Gastroesophageal sphincter (tissue), 4 donors: ENCODE measurements at regions not wholly inside any gene's neighbourhood (a gene's known extent, or its start where the extent isn't known, plus 50 kb on each side); places are given as distances from the start of the nearest gene placed in this dataset.

Experiments
- ATAC-seq: fragments of 150-250 bp; one replicate; pipeline ENCODE4 v1.9.1; 2016; ENCODE audit warnings: mild to moderate bottlenecking, moderate library complexity
- H3K27ac ChIP-seq, 4 donors: fragments of 200-600 bp; sonication (generic) in 3 of 4; 1 replicate in 3 of 4; 2 replicates in 1 of 4; pipeline ENCODE4 v1.5.1; 2016 to 2019
- H3K27me3 ChIP-seq: fragments of 200-600 bp; sonication (generic); one replicate; pipeline ENCODE4 v1.5.1; 2019
- H3K36me3 ChIP-seq, 2 donors: fragments of 200-600 bp; sonication (generic); one replicate each; pipeline ENCODE4 v1.5.1; 2019; ENCODE audit warnings: control low read depth in 1 of 2
- H3K4me1 ChIP-seq, 3 donors: fragments of 200-600 bp; sonication (generic); 1 replicate in 2 of 3; 2 replicates in 1 of 3; pipeline ENCODE4 v1.5.1; 2016 to 2019; ENCODE audit warnings: control low read depth in 2 of 3
- H3K4me3 ChIP-seq, 2 donors: fragments of 200-600 bp; sonication (generic); one replicate each; pipeline ENCODE4 v1.5.1; 2019; ENCODE audit warnings: mild to moderate bottlenecking in 1 of 2, moderate library complexity in 1 of 2
- H3K9me3 ChIP-seq, 3 donors: fragments of 200-600 bp; sonication (generic); one replicate each; pipeline ENCODE4 v1.5.1; 2017 to 2019; ENCODE audit warnings: control low read depth in 2 of 3
- EP300 ChIP-seq: sonication (generic); formaldehyde crosslinking; IDR thresholded peaks from one replicate; pipeline ENCODE4 v1.6.1; 2017; ENCODE audit warnings: antibody characterized with exemption, mild to moderate bottlenecking
- POLR2A ChIP-seq, 2 donors: fragments of 450-650 bp; IDR thresholded peaks; one replicate each; pipeline ENCODE4 v1.6.1; 2017; ENCODE audit warnings: antibody characterized with exemption in 2 of 2, mild to moderate bottlenecking in 2 of 2, moderate library complexity in 1 of 2
- POLR2AphosphoS5 ChIP-seq: sonication (generic); formaldehyde crosslinking; IDR thresholded peaks from one replicate; pipeline ENCODE4 v1.6.1; 2017; ENCODE audit warnings: antibody characterized with exemption
- WGBS, 2 donors: methylation state at CpG; one replicate each; pipeline ENCODE4 v1.1.5; 2018; ENCODE audit warnings: low coverage in 1 of 2; 5-methylcytosine and 5-hydroxymethylcytosine counted together
- TF ChIP-seq, protein P1 (sequence below), 4 experiments: fragments of 200-600 bp in 2 of 4; fragments of 450-650 bp in 2 of 4; sonication (generic) in 1 of 4; IDR thresholded peaks; one replicate each; pipeline ENCODE4 v1.5.1; 2017 to 2019; ENCODE audit warnings: antibody characterized with exemption in 4 of 4, mild to moderate bottlenecking in 2 of 4, moderate library complexity in 2 of 4

DNA sequence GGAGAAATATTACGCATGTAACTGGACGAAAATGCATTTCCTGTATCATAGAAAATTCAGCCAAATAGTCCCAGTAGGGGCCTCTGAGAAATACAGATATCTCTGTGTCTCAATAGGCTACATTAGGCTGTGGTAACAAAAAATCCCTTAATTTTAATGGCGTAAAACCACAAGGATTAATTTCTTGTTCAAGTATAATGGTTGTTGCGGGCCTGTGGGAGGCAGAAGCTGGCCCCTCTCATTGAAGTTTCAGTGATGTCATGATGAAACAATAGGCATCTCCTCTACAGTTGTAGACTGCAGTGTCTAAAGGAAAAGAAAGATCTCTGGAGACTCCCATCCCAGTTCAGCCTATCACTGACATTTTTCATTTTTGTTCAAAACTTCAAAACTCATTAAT is 1625.6 kb upstream of the C9orf72 start:
- WGBS, 2 donors: 54 to 76% methylated on average over 3 to 4 of the region's 4 CpGs
- TF ChIP-seq, protein P1, sequence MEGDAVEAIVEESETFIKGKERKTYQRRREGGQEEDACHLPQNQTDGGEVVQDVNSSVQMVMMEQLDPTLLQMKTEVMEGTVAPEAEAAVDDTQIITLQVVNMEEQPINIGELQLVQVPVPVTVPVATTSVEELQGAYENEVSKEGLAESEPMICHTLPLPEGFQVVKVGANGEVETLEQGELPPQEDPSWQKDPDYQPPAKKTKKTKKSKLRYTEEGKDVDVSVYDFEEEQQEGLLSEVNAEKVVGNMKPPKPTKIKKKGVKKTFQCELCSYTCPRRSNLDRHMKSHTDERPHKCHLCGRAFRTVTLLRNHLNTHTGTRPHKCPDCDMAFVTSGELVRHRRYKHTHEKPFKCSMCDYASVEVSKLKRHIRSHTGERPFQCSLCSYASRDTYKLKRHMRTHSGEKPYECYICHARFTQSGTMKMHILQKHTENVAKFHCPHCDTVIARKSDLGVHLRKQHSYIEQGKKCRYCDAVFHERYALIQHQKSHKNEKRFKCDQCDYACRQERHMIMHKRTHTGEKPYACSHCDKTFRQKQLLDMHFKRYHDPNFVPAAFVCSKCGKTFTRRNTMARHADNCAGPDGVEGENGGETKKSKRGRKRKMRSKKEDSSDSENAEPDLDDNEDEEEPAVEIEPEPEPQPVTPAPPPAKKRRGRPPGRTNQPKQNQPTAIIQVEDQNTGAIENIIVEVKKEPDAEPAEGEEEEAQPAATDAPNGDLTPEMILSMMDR (IDR thresholded peaks at IDR 0.05): no peak
- TF ChIP-seq POLR2A (IDR thresholded peaks at IDR 0.05) (no peak), POLR2AphosphoS5 (no peak), EP300 (no peak)
- no peak for ATAC-seq
- H3K4me3 ChIP-seq: no peak overlapping the region
- H3K9me3 ChIP-seq: no peaks in the 10 kb centered on the region
- H3K27ac ChIP-seq: no peak overlapping the region
- H3K4me1 ChIP-seq: no peaks in the 10 kb centered on the region
- H3K27me3 ChIP-seq: no peaks in the 10 kb centered on the region
- H3K36me3 ChIP-seq: no peaks in the 10 kb centered on the region

DNA sequence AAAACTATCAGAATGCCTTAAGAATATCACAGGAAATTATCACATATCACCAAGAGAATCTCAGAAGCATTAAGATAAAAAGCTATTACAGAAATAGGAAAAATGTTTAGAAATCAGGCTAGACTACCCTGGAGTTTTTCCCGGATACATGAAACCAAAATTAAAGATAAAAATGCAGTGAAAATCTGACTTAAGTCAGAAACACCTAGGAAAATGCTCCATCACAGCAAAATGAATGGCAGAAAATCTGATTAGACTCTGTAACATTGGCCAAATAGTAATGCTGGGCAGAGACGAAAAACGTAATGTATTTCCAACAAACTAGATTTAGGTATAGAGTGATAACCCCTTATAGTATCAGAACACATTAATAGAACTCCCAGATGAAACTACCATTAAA is 1626.7 kb upstream of the C9orf72 start:
- 66 to 76% methylated on average over 3 of the region's 3 CpGs for WGBS, 2 donors
- Histone ChIP-seq H3K27ac (no peak overlapping the region), H3K27me3 (no peaks in the 10 kb centered on the region), H3K9me3 (no peaks in the 10 kb centered on the region), H3K4me1 (no peaks in the 10 kb centered on the region), H3K4me3 (no peak overlapping the region), H3K36me3 (no peaks in the 10 kb centered on the region)
- ATAC-seq: no peak
- TF ChIP-seq, protein P1 (IDR thresholded peaks at IDR 0.05): no peak
- TF ChIP-seq POLR2A (IDR thresholded peaks at IDR 0.05): no peak
- no peak for TF ChIP-seq EP300
- TF ChIP-seq POLR2AphosphoS5: no peak

DNA sequence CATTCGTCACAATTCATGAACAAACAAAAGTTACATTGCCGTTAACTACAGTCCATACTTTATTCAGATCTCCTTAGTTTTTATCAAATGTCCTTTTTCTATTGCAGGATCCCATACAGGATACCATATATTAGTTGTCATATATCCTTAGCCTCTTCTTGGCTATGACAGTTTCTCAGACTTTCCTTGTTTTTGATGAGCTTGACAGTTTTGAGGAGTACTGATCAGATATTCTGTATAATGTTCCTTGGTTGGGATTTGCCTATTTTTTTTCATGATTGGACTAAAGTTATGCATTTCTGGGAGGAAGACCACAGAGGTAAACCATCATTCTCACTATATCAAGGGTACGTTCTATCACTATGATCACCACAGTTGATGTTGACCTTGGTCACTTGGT is 1627.4 kb upstream of the C9orf72 start:
- H3K27me3 ChIP-seq: no peaks in the 10 kb centered on the region
- no peaks in the 10 kb centered on the region for H3K36me3 ChIP-seq
- no peaks in the 10 kb centered on the region for H3K9me3 ChIP-seq
- TF ChIP-seq POLR2A (IDR thresholded peaks at IDR 0.05) (no peak), EP300 (no peak), POLR2AphosphoS5 (no peak)
- TF ChIP-seq, protein P1 (IDR thresholded peaks at IDR 0.05): no peak
- H3K4me3 ChIP-seq: no peak overlapping the region
- H3K4me1 ChIP-seq: no peaks in the 10 kb centered on the region
- H3K27ac ChIP-seq: no peak overlapping the region
- 83 to 85% methylated on average over 3 of the region's 3 CpGs for whole genome bisulfite sequencing, 2 donors
- no peak for ATAC-seq

DNA sequence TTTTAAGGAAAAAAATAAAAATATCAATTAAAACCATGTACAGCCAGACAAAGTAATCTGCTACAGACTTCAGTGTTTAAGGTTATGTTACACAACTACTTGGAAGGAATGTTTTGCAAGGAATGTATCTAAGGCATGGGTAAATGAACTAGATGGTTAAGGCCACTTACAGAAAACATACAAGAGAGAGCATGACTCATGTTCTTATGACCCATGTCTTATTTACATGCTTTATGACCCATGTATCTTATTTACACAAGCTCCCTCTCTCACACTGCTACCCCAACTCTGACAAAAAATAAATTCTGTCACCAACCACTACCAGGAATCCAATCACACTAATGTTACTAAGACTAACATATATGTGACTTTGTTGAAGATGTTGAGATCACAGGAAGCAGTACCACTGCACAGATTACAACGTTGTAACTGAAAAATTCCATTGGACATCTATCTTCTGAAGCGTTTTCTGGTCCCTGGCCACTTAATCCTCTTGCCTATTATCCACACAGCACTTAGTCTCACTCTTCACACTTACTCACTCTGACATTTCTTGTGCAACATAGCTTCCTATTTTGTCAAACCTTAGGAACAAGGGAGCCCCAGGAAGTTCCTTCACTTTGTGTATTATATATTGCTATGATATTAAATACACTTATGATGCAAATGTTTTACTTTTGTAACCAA is 1630.1 kb upstream of the C9orf72 start:
- H3K27ac ChIP-seq: no peak overlapping the region
- WGBS, 2 donors: 53 to 58% methylated on average over 2 of the region's 2 CpGs
- H3K4me1 ChIP-seq: no peaks in the 10 kb centered on the region
- H3K27me3 ChIP-seq: no peaks in the 10 kb centered on the region
- no peak for TF ChIP-seq POLR2A (IDR thresholded peaks at IDR 0.05)
- TF ChIP-seq, protein P1 (IDR thresholded peaks at IDR 0.05): no peak
- no peak for TF ChIP-seq EP300
- no peak for TF ChIP-seq POLR2AphosphoS5
- no peak overlapping the region for H3K4me3 ChIP-seq
- no peaks in the 10 kb centered on the region for H3K9me3 ChIP-seq
- no peak for ATAC-seq
- H3K36me3 ChIP-seq: no peaks in the 10 kb centered on the region

DNA sequence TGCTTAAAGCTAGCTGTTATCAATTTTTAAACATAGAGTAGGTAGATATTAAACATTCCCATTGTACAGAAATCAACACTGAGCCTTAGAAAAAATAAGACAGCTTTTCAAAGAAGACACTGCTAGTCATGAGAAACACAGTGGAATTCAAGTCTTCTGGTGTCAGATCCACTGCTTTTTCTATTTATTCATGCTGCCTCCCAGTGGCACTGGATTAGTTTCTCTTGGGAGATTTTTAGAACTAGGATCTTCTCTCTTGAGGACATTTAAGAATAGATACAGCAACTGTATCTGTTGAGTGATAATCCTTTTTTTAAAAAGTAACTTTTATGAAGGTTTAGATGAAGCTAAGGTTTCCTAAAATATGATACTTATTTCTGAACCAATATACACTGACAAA is 1635.4 kb upstream of the C9orf72 start:
- ATAC-seq: no peak

More for the DNA sequence above, 1635.4 kb upstream of the C9orf72 start:
- Histone ChIP-seq H3K27me3 (peaks cover 35% of the 10 kb centered on the region), H3K4me3 (no peak overlapping the region), H3K4me1 (peaks cover 0 to 22% (median 16%) of the 10 kb centered on the region in 3 donors), H3K27ac (no peak overlapping the region), H3K36me3 (no peaks in the 10 kb centered on the region), H3K9me3 (no peaks in the 10 kb centered on the region)
- TF ChIP-seq POLR2AphosphoS5 (no peak), EP300 (no peak), POLR2A (IDR thresholded peaks at IDR 0.05) (no peak)
- TF ChIP-seq, protein P1 (IDR thresholded peaks at IDR 0.05): no peak
